ENCODE measurements at regions not wholly inside any gene's neighbourhood (a gene's known extent, or its start where the extent isn't known, plus 50 kb on each side); places are given as distances from the start of the nearest gene placed in this dataset.

GRCh38 chrX:4674028-4674782 lies 960.8 kb upstream of the PRKX start:
- TF ChIP-seq POLR2AphosphoS5 (IDR thresholded peaks at IDR 0.05; ENCODE audit: low read depth, low read length), result no peak
- TF ChIP-seq TAF1 (IDR thresholded peaks at IDR 0.05; ENCODE audit: borderline replicate concordance, insufficient read depth, low read length), result no peak
- no peak for TF ChIP-seq REST (IDR thresholded peaks at IDR 0.05; ENCODE audit: insufficient read depth in 1 of 2, low read depth in 2 of 2, low read length in 2 of 2)
- no peak for TF ChIP-seq SIN3A (IDR thresholded peaks at IDR 0.05; ENCODE audit: borderline replicate concordance, insufficient read depth, low read length)
- no peak for TF ChIP-seq FOXP2 (optimal IDR thresholded peaks at IDR 0.05; ENCODE audit: borderline replicate concordance, extremely low read depth, extremely low read length, insufficient read depth)

All from PFSK-1 (cell line).